OCI-LY1 (cell line): ENCODE measurements at regions not wholly inside any gene's neighbourhood (a gene's known extent, or its start where the extent isn't known, plus 50 kb on each side); places are given as distances from the start of the nearest gene placed in this dataset.
"Not testable (repeated sequence)": the region's sequence is repeated elsewhere in the genome, so short reads cannot be mapped to it uniquely, and the experiment has no call there.

ENCODE experiments used
- H2AFZ ChIP-seq: fragments of 200-600 bp; sonication (generic), shearing (Covaris generic); 2 replicates; pipeline ENCODE4 v1.6.0; 2014; ENCODE audit warnings: antibody characterized with exemption, mild to moderate bottlenecking, low read length
- H3F3A ChIP-seq: fragments of 200-600 bp; sonication (generic), shearing (Covaris generic); 2 replicates; pipeline ENCODE4 v1.6.0; 2014; ENCODE audit warnings: mild to moderate bottlenecking, antibody characterized with exemption, low read length, moderate library complexity; ENCODE audit not compliant: insufficient read depth
- H3K27ac ChIP-seq: fragments of 200-600 bp; sonication (generic); 2 replicates; pipeline ENCODE4 v1.5.1; 2014; ENCODE audit warnings: low read length, mixed run types, mild to moderate bottlenecking, low read depth; ENCODE audit not compliant: poor library complexity, severe bottlenecking
- H3K27me3 ChIP-seq: fragments of 200-600 bp; sonication (generic); 2 replicates; pipeline ENCODE4 v1.6.0; 2014; ENCODE audit warnings: antibody characterized with exemption, mild to moderate bottlenecking, low read length, moderate library complexity; ENCODE audit not compliant: insufficient read depth
- H3K36me3 ChIP-seq: fragments of 200-600 bp; sonication (generic); 2 replicates; pipeline ENCODE4 v1.6.1; 2014; ENCODE audit warnings: mild to moderate bottlenecking, antibody characterized with exemption, low read length, moderate library complexity, mixed read lengths; ENCODE audit not compliant: insufficient read depth
- H3K4me1 ChIP-seq: fragments of 200-600 bp; sonication (generic); 2 replicates; pipeline ENCODE4 v1.5.1; 2014; ENCODE audit warnings: mild to moderate bottlenecking, low read length, moderate library complexity; ENCODE audit not compliant: insufficient read depth, severe bottlenecking
- H3K4me2 ChIP-seq: fragments of 200-600 bp; sonication (generic), shearing (Covaris generic); 2 replicates; pipeline ENCODE4 v1.6.1; 2014; ENCODE audit warnings: low read length
- H3K4me3 ChIP-seq: fragments of 200-600 bp; sonication (generic); 2 replicates; pipeline ENCODE4 v1.5.1; 2014; ENCODE audit warnings: low read length, low read depth, mild to moderate bottlenecking, mixed read lengths; ENCODE audit not compliant: poor library complexity, severe bottlenecking
- H3K79me2 ChIP-seq: fragments of 200-600 bp; shearing (Covaris generic); 2 replicates; pipeline ENCODE4 v1.6.1; 2016; ENCODE audit warnings: mixed run types, low read length, mixed read lengths; ENCODE audit not compliant: insufficient read depth
- H3K9ac ChIP-seq: fragments of 200-600 bp; sonication (generic), shearing (Covaris generic); 2 replicates; pipeline ENCODE4 v1.6.1; 2014; ENCODE audit warnings: mild to moderate bottlenecking, low read length, mixed read lengths
- H3K9me2 ChIP-seq: fragments of 200-600 bp; sonication (generic), shearing (Covaris generic); 2 replicates; pipeline ENCODE4 v1.6.1; 2014; ENCODE audit warnings: low read depth, mild to moderate bottlenecking, low read length, mixed read lengths
- H3K9me3 ChIP-seq: fragments of 200-600 bp; shearing (Covaris generic); 2 replicates; pipeline ENCODE4 v1.6.1; 2014; ENCODE audit warnings: low read length, mixed read lengths
- H4K20me1 ChIP-seq: fragments of 200-600 bp; sonication (generic), shearing (Covaris generic); 2 replicates; pipeline ENCODE4 v1.6.0; 2016; ENCODE audit warnings: mild to moderate bottlenecking, low read length; ENCODE audit not compliant: insufficient read depth
- CTCF ChIP-seq: fragments of 200-600 bp; sonication (generic), shearing (Covaris generic); IDR thresholded peaks from 2 replicates; pipeline ENCODE4 v1.5.1; 2017; ENCODE audit warnings: mild to moderate bottlenecking, antibody characterized with exemption, low read length, moderate library complexity, mixed read lengths
- EZH2 ChIP-seq: fragments of 200-600 bp; sonication (generic), shearing (Covaris generic); IDR thresholded peaks from 2 replicates; pipeline ENCODE4 v1.8.0; 2017; ENCODE audit warnings: borderline replicate concordance, mixed run types, mild to moderate bottlenecking, antibody characterized with exemption, low read length, moderate library complexity, mixed read lengths

GRCh38 chr15:70587896-70588567, 175.3 kb downstream of the UACA start:
- no peaks in the 10 kb centered on the region for H3K4me1 ChIP-seq
- no peaks in the 10 kb centered on the region for H4K20me1 ChIP-seq
- H3K9me2 ChIP-seq: no peaks in the 10 kb centered on the region
- H3K27me3 ChIP-seq: no peaks in the 10 kb centered on the region
- H3K27ac ChIP-seq: no peak overlapping the region
- H2AFZ ChIP-seq: no peak overlapping the region
- no peaks in the 10 kb centered on the region for H3F3A ChIP-seq
- H3K9me3 ChIP-seq: no peaks in the 10 kb centered on the region
- no peaks in the 10 kb centered on the region for H3K36me3 ChIP-seq
- H3K4me3 ChIP-seq: no peak overlapping the region
- no peaks in the 10 kb centered on the region for H3K79me2 ChIP-seq
- H3K9ac ChIP-seq: no peak overlapping the region
- no peak for TF ChIP-seq EZH2
- TF ChIP-seq CTCF: no peak
- H3K4me2 ChIP-seq: no peak overlapping the region

GRCh38 chr15:70587012-70587634, 176.2 kb downstream of the UACA start:
- not testable (repeated sequence) for H3K27ac ChIP-seq, H4K20me1 ChIP-seq, H3K4me2 ChIP-seq

GRCh38 chr15:70586241-70586640, 177.1 kb downstream of the UACA start:
- no peaks in the 10 kb centered on the region for H3K27me3 ChIP-seq
- TF ChIP-seq EZH2 (no peak), CTCF (no peak)
- H2AFZ ChIP-seq: no peak overlapping the region
- no peak overlapping the region for H3K27ac ChIP-seq
- H3K4me2 ChIP-seq: no peak overlapping the region
- no peaks in the 10 kb centered on the region for H3F3A ChIP-seq
- no peaks in the 10 kb centered on the region for H3K79me2 ChIP-seq
- H4K20me1 ChIP-seq: no peaks in the 10 kb centered on the region
- H3K9me3 ChIP-seq: no peaks in the 10 kb centered on the region
- no peaks in the 10 kb centered on the region for H3K36me3 ChIP-seq
- H3K4me1 ChIP-seq: no peaks in the 10 kb centered on the region
- H3K9ac ChIP-seq: no peak overlapping the region
- H3K9me2 ChIP-seq: no peaks in the 10 kb centered on the region
- no peak overlapping the region for H3K4me3 ChIP-seq

More at GRCh38 chr15:70587012-70587634, 176.2 kb downstream of the UACA start:
- H3K4me1 ChIP-seq, H3K36me3 ChIP-seq, H3K27me3 ChIP-seq, H2AFZ ChIP-seq, H3K79me2 ChIP-seq, H3K4me3 ChIP-seq, H3K9me3 ChIP-seq, H3K9ac ChIP-seq, H3K9me2 ChIP-seq, H3F3A ChIP-seq: not testable (repeated sequence)

- no peak overlapping the region for H3K27ac ChIP-seq
- no peaks in the 10 kb centered on the region for H3K36me3 ChIP-seq
- no peaks in the 10 kb centered on the region for H3K27me3 ChIP-seq
- H3K9me2 ChIP-seq: no peaks in the 10 kb centered on the region
- no peak overlapping the region for H3K4me2 ChIP-seq
- H3K4me3 ChIP-seq: no peak overlapping the region
- no peaks in the 10 kb centered on the region for H3K9me3 ChIP-seq
- no peaks in the 10 kb centered on the region for H3K79me2 ChIP-seq
- H3F3A ChIP-seq: no peaks in the 10 kb centered on the region
- TF ChIP-seq CTCF (no peak), EZH2 (no peak)
- no peak overlapping the region for H2AFZ ChIP-seq
- H3K9ac ChIP-seq: no peak overlapping the region
- H3K4me1 ChIP-seq: no peaks in the 10 kb centered on the region
- H4K20me1 ChIP-seq: no peaks in the 10 kb centered on the region
Observed at GRCh38 chr15:70585707-70586034, 177.7 kb downstream of the UACA start.
